Neuronal stem cell (in vitro differentiated cells): ENCODE measurements at regions not wholly inside any gene's neighbourhood (a gene's known extent, or its start where the extent isn't known, plus 50 kb on each side); places are given as distances from the start of the nearest gene placed in this dataset.
"Not testable (repeated sequence)": the region's sequence is repeated elsewhere in the genome, so short reads cannot be mapped to it uniquely, and the experiment has no call there.

Source experiments
- DNase-seq: peaks from one replicate; pipeline ENCODE4 v3.0.0-alpha.2; 2013; ENCODE audit warnings: low spot score
- H2AFZ ChIP-seq: one replicate; pipeline ENCODE4 v1.6.1; 2013; ENCODE audit warnings: mild to moderate bottlenecking, low read length, inconsistent platforms
- H2AK5ac ChIP-seq: 2 replicates; pipeline ENCODE4 v1.6.1; 2013; ENCODE audit warnings: low read depth, mild to moderate bottlenecking, inconsistent platforms, low read length, moderate library complexity, mixed read lengths
- H2BK120ac ChIP-seq: 2 replicates; pipeline ENCODE4 v1.6.1; 2013; ENCODE audit warnings: low read depth, mild to moderate bottlenecking, inconsistent platforms, low read length, moderate library complexity, mixed read lengths
- H2BK12ac ChIP-seq: one replicate; pipeline ENCODE4 v1.6.1; 2013; ENCODE audit warnings: low read length, inconsistent platforms
- H2BK15ac ChIP-seq: 2 replicates; pipeline ENCODE4 v1.6.1; 2013; ENCODE audit warnings: mild to moderate bottlenecking, low read length, inconsistent platforms, mixed read lengths
- H2BK5ac ChIP-seq: one replicate; pipeline ENCODE4 v1.6.1; 2013; ENCODE audit warnings: inconsistent platforms, mild to moderate bottlenecking, low read length, moderate library complexity
- H3K14ac ChIP-seq: one replicate; pipeline ENCODE4 v1.6.1; 2013; ENCODE audit warnings: low read length, inconsistent platforms
- H3K18ac ChIP-seq: 2 replicates; pipeline ENCODE4 v1.6.1; 2013; ENCODE audit warnings: low read length, inconsistent platforms
- H3K23ac ChIP-seq: 2 replicates; pipeline ENCODE4 v1.6.1; 2013; ENCODE audit warnings: low read depth, mild to moderate bottlenecking, mixed read lengths, low read length, inconsistent platforms; ENCODE audit not compliant: poor library complexity
- H3K27ac ChIP-seq: replicated peaks from 3 replicates; pipeline ENCODE4 v1.5.1; 2013; ENCODE audit warnings: low read length, inconsistent platforms
- H3K27me3 ChIP-seq, 3 experiments: 2 replicates each; pipeline ENCODE4 v1.6.1; 2013; ENCODE audit warnings: low read length in 3 of 3, mild to moderate bottlenecking in 2 of 3, inconsistent platforms in 1 of 3, low read depth in 1 of 3, mixed read lengths in 1 of 3, moderate library complexity in 1 of 3; ENCODE audit not compliant: control insufficient read depth in 3 of 3, insufficient read depth in 3 of 3
- H3K36me3 ChIP-seq, 2 donors: replicated peaks in 1 of 2; 2 replicates each; pipeline ENCODE4 v1.6.1; 2013; ENCODE audit warnings: low read length in 2 of 2; ENCODE audit not compliant: control insufficient read depth in 2 of 2, insufficient read depth in 2 of 2
- H3K4ac ChIP-seq: 2 replicates; pipeline ENCODE4 v1.6.1; 2013; ENCODE audit warnings: inconsistent platforms, mild to moderate bottlenecking, low read length, moderate library complexity
- H3K4me1 ChIP-seq, 2 donors: 1 replicate in 1 of 2; 2 replicates in 1 of 2; pipeline ENCODE4 v1.6.1; 2013; ENCODE audit warnings: low read length in 2 of 2, low read depth in 1 of 2; ENCODE audit not compliant: control insufficient read depth in 2 of 2, insufficient read depth in 1 of 2
- H3K4me2 ChIP-seq: one replicate; pipeline ENCODE4 v1.6.1; 2013; ENCODE audit warnings: mild to moderate bottlenecking, low read length, inconsistent platforms; ENCODE audit not compliant: insufficient read depth, poor library complexity, severe bottlenecking
- H3K4me3 ChIP-seq, 2 donors: 2 replicates each; pipeline ENCODE4 v1.5.1; 2013; ENCODE audit warnings: low read length in 2 of 2, mild to moderate bottlenecking in 2 of 2, inconsistent platforms in 1 of 2, moderate library complexity in 1 of 2
- H3K79me1 ChIP-seq: one replicate; pipeline ENCODE4 v1.6.1; 2013; ENCODE audit warnings: low read depth, mild to moderate bottlenecking, inconsistent platforms, low read length, moderate library complexity
- H3K9ac ChIP-seq: one replicate; pipeline ENCODE4 v1.6.1; 2013; ENCODE audit warnings: mild to moderate bottlenecking, low read depth, low read length, inconsistent platforms; ENCODE audit not compliant: poor library complexity
- H3K9me3 ChIP-seq, 2 donors: replicated peaks in 1 of 2; 2 replicates each; pipeline versions ENCODE3 to v1.6.1; 2013; ENCODE audit warnings: low read length in 2 of 2, mild to moderate bottlenecking in 2 of 2, inconsistent platforms in 1 of 2, low read depth in 1 of 2, mixed read lengths in 1 of 2, moderate library complexity in 1 of 2; ENCODE audit not compliant: control insufficient read depth in 2 of 2, insufficient read depth in 1 of 2
- H4K8ac ChIP-seq: one replicate; pipeline ENCODE4 v1.6.1; 2013; ENCODE audit warnings: low read depth, mild to moderate bottlenecking, inconsistent platforms, low read length, moderate library complexity
- H4K91ac ChIP-seq: one replicate; pipeline ENCODE4 v1.6.1; 2013; ENCODE audit warnings: low read length, low read depth, mild to moderate bottlenecking, inconsistent platforms; ENCODE audit not compliant: poor library complexity
- WGBS, 2 donors: extraction: QIAGEN DNeasy Blood & Tissue Kit; methylation state at CpG; one replicate each; pipeline ENCODE4 v1.1.7; 2013; ENCODE audit warnings: missing lambda C conversion rate in 2 of 2, mixed read lengths in 1 of 2; ENCODE audit not compliant: insufficient read length in 2 of 2, insufficient replicate concordance in 1 of 2; ENCODE audit errors: extremely low coverage in 2 of 2; 5-methylcytosine and 5-hydroxymethylcytosine counted together

- not testable (repeated sequence) for DNase-seq, H3K4me3 ChIP-seq
Measured at GRCh38 chr6:94873819-94874218, 703.5 kb upstream of the MANEA start.

DNA sequence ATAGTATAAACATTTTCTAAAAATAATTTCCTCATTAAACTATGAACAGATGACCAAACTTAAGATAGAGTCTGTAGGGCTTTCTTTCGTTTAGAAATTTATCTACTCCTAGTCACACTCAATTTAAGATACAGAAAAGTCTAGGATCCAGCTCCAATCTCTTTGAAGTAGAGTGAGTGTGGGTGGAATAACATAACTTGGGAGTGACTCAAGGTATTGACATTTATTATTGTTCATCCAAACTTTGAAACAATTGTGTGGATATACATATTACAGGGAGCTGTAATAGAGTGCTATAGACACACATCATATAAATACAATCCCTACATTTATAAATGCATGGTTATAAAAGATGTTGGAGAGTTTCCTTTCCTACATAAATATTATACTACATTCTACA lies 715.2 kb upstream of the MANEA start:
- WGBS, 2 donors = no CpG with 5 or more reads among the region's 1 CpG
- H3K4me2 ChIP-seq = no peak overlapping the region
- H3K18ac ChIP-seq = no peak overlapping the region

More at GRCh38 chr6:94873819-94874218, 703.5 kb upstream of the MANEA start:
- not testable (repeated sequence) for H3K9me3 ChIP-seq, H4K8ac ChIP-seq, H3K4ac ChIP-seq, H3K23ac ChIP-seq, H3K27me3 ChIP-seq, H3K36me3 ChIP-seq, H3K27ac ChIP-seq, H3K9ac ChIP-seq, H2BK120ac ChIP-seq, H2AK5ac ChIP-seq, H4K91ac ChIP-seq, H3K79me1 ChIP-seq, H3K4me1 ChIP-seq, H2BK5ac ChIP-seq, H2BK12ac ChIP-seq, H3K14ac ChIP-seq, H2BK15ac ChIP-seq, H3K18ac ChIP-seq
- Histone ChIP-seq H3K4me2 (peak overlapping the region; percentile 18), H2AFZ (peak overlapping the region; percentile 83)
- no CpG with 5 or more reads among the region's 5 CpGs for WGBS, 2 donors

DNA sequence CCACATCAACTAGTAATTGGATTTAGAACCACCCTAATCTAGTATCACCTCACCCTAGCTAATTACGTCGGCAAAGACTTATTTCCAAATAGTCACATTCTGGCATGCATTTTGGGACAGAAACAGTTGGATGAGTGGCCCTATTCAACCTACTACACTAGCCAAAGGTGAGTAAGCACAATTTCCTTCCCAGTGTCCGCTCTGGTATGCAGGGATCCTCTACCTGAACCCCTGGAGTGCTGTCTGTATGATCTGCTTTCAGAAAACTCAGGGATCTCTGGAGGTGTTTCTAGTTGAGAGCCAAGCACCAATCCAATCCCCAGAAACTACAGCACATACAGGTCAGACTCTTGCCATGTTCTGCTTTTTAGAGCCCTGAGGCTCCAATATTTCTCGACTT lies 717.4 kb upstream of the MANEA start:
- H2BK5ac ChIP-seq = no peak overlapping the region
- no peak overlapping the region for H3K18ac ChIP-seq
- H3K9me3 ChIP-seq = no peaks in the 10 kb centered on the region
- H3K14ac ChIP-seq = no peak overlapping the region
- no peaks in the 10 kb centered on the region for H3K4me1 ChIP-seq
- H3K4ac ChIP-seq = no peak overlapping the region
- H2AK5ac ChIP-seq = no peak overlapping the region
- no peak overlapping the region for H3K27ac ChIP-seq
- H2BK15ac ChIP-seq = no peak overlapping the region
- WGBS, 2 donors = no CpG with 5 or more reads among the region's 4 CpGs
- no peak overlapping the region for H4K8ac ChIP-seq
- no peak overlapping the region for H3K9ac ChIP-seq
- H2BK12ac ChIP-seq = no peak overlapping the region
- no peak overlapping the region for H3K23ac ChIP-seq
- H2AFZ ChIP-seq = no peak overlapping the region
- H4K91ac ChIP-seq = no peak overlapping the region
- no peak for DNase-seq
- H3K79me1 ChIP-seq = no peaks in the 10 kb centered on the region
- H2BK120ac ChIP-seq = no peak overlapping the region
- H3K27me3 ChIP-seq = no peaks in the 10 kb centered on the region
- no peak overlapping the region for H3K4me3 ChIP-seq
- no peak overlapping the region for H3K4me2 ChIP-seq
- no peaks in the 10 kb centered on the region for H3K36me3 ChIP-seq

More for the DNA sequence above, 715.2 kb upstream of the MANEA start:
- H3K4me1 ChIP-seq = no peaks in the 10 kb centered on the region
- H3K9me3 ChIP-seq = no peaks in the 10 kb centered on the region
- no peaks in the 10 kb centered on the region for H3K27me3 ChIP-seq
- no peak overlapping the region for H3K9ac ChIP-seq
- H3K4ac ChIP-seq = no peak overlapping the region
- no peak overlapping the region for H2BK12ac ChIP-seq
- H2BK5ac ChIP-seq = no peak overlapping the region
- no peak overlapping the region for H3K27ac ChIP-seq
- no peak overlapping the region for H4K8ac ChIP-seq
- H3K79me1 ChIP-seq = no peaks in the 10 kb centered on the region
- no peak overlapping the region for H3K14ac ChIP-seq
- no peak overlapping the region for H2AK5ac ChIP-seq
- H3K36me3 ChIP-seq = no peaks in the 10 kb centered on the region
- H2BK15ac ChIP-seq = no peak overlapping the region
- H4K91ac ChIP-seq = no peak overlapping the region
- H2BK120ac ChIP-seq = no peak overlapping the region
- H2AFZ ChIP-seq = no peak overlapping the region
- no peak overlapping the region for H3K4me3 ChIP-seq
- no peak for DNase-seq
- H3K23ac ChIP-seq = no peak overlapping the region

GRCh38 chr6:94856999-94857398 lies 720.3 kb upstream of the MANEA start:
- H2BK5ac ChIP-seq, H2BK15ac ChIP-seq, H3K9me3 ChIP-seq, H3K36me3 ChIP-seq, H3K23ac ChIP-seq, H3K4me1 ChIP-seq, H3K79me1 ChIP-seq, H4K91ac ChIP-seq, H3K27me3 ChIP-seq, H3K14ac ChIP-seq, H3K4me2 ChIP-seq, H3K4ac ChIP-seq, H3K4me3 ChIP-seq, H4K8ac ChIP-seq, H3K18ac ChIP-seq, H2BK12ac ChIP-seq, H2AK5ac ChIP-seq, H2AFZ ChIP-seq, DNase-seq, H2BK120ac ChIP-seq, H3K27ac ChIP-seq, H3K9ac ChIP-seq: not testable (repeated sequence)
- WGBS, 2 donors = no CpG with 5 or more reads among the region's 3 CpGs
